ENCODE measurements at regions not wholly inside any gene's neighbourhood (a gene's known extent, or its start where the extent isn't known, plus 50 kb on each side); places are given as distances from the start of the nearest gene placed in this dataset.

DNA sequence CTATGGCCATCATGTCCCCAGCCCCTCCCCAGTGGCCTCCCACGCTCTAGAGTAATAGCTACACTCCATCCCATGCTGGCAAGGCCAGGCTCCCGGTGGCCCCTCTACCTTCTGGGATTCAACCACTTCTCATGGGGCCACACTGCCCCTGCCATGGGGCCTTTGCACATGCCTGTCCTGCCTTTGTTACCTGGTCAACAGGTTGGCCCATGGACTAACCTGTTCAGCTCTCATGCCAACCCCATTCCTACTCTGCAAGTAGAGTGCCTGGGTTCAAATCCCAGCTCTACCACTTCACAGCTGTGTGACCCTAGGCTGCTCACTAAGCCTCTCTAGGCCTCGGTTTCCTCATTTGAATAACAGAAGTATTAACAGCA lies 98.5 kb downstream of the RFLNA start:
- DNase-seq, result no peak

DNA sequence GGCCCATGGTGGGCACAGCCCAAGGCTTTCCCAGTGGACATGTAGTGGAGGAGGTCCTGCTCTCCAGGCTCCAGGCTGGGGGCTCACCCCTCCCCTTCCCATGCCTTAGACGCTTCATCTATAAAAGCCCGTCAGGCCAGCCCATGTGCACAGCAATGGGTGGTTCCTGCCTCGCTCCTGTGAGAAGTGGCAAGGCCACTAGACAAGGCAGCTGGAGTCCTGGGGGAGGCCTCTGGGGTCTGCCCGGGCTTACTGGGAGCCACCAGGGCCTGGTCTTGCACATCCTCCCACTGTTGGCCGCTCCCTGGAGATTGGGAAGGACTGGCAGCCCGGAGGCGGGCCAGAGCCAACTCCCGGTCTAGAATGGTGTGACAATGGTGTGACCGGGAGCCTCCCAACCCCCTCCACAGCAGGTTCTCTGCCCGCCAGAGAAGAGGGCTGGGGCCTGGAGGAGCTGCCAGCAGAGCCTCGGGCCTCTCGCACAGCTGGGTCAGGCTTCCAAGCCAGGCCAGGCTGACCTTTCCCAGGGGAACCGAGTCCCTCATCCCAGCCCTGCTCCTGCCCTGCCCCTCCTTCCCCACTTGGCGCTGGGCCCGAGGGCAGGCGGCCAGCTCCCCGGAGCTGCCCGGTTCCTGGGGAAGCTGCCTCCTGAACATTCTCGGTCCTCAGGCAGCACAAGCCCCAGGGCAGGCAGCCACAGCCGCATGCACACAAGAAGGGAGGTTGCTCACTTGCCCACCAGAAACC lies 97.9 kb downstream of the RFLNA start:
- DNase-seq, result no peak

GRCh38 chr12:124392271-124392666 lies 97.4 kb downstream of the RFLNA start:
- DNase-seq, result no peak

GRCh38 chr12:124391340-124392261 lies 96.7 kb downstream of the RFLNA start:
- DNase-seq, result peak; percentile 22

DNA sequence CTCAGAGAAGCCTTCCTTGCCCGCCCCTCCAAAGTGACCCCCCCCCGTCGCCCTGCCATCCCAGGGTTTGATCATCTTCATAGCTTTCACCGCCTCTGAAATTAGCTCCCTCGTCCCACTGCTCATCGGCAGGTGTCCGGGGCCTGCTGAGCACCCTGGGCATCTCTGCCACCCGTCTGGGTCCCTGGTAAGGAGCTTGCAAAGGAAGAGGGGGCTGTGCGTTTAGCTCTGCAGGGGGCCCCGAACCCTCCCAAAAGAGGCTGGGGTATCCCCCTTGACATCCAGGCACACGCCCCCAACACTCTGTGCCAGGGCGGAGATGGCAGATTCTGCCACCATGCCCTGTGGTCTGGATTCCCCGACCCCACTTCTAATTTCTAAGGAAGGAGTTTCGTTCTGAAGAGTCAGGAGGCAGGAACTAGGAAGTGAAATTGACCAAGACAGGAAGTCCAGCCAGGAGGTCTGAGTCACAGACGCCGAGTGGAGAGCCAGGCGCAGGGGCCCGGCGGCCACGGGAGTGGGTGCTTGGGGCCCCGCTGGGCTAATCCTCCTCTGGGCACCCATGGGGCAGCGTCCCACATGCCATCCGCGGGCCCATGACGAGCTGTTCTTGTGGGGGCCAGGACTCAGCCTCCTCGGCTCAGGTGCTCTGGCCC lies 95.7 kb downstream of the RFLNA start:
- DNase-seq, result no peak

- no peak for DNase-seq
Measured at GRCh38 chr12:124389725-124390441, 95.0 kb downstream of the RFLNA start.

DNA sequence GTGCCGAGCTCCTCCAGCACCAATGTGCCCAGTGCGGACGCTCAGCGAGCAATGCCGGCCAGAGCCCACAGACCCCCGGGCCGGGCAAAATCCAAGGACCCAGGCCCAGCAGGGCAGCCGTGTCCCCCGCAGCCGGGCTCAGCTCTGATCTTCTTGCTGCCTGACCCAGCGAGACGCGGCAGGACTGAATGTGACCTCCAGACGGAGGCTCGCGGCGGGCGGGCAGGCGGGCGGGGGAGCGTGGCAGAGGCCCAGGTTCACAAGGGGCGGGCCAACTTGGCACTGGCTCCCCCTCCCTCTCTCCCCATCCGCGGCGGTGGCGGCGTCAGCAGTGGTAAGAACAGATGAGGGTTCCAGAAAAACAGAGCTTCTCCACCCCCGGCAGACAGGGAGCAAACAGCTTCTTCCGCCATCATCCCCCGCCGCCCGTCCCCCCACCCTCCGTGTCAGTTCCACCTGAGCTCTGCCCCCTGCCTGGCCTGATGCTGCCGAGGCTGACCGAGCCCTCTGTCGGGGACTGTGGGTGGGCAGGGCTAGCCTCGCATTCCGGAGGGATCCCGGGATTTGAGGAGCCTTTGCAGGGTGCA lies 94.3 kb downstream of the RFLNA start:
- DNase-seq, result peak; percentile 61

- peak; percentile 33 for DNase-seq
Measured at GRCh38 chr12:124388679-124389137, 93.8 kb downstream of the RFLNA start.

DNA sequence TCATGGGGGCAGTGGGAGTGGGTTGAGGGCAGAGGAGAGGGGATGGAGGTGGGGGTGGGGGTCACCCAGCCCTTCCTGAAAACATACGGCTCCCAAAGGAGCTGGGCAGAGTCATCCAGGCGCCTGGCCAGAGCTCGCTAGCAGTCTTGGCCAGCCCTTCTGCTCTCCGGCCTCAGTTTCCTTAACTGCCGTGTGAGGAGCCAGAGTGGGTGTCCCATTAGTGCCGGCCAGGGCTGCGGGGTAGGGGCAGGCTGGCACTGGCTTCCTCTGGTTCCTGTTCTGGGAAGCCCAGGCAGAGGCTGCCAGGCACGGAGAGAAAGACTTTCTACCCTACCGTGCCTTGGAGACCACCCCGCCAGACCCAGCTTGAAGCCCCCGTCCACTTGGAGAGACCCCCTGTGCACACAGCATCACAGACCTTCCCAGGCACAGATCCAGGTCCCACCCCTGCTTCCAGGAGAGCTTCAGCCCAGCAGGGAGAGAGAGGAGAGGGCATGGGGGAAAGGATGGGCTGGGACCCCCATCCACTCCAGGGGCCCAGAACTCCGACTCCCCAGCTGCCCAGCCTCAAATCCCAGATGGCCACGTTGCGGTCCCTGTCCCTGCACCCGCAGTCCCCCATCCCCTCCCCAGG lies 93.3 kb downstream of the RFLNA start:
- no peak for DNase-seq

- no peak for DNase-seq
Measured at GRCh38 chr12:124387528-124387911, 92.6 kb downstream of the RFLNA start.

- DNase-seq, result no peak
Measured at GRCh38 chr12:124386661-124387527, 92.0 kb downstream of the RFLNA start.

- DNase-seq, result no peak
Measured at GRCh38 chr12:124386059-124386458, 91.2 kb downstream of the RFLNA start.

GRCh38 chr12:124385219-124385969 lies 90.5 kb downstream of the RFLNA start:
- DNase-seq, result no peak

- DNase-seq, result no peak
Measured at GRCh38 chr12:124384299-124384894, 89.5 kb downstream of the RFLNA start.

DNA sequence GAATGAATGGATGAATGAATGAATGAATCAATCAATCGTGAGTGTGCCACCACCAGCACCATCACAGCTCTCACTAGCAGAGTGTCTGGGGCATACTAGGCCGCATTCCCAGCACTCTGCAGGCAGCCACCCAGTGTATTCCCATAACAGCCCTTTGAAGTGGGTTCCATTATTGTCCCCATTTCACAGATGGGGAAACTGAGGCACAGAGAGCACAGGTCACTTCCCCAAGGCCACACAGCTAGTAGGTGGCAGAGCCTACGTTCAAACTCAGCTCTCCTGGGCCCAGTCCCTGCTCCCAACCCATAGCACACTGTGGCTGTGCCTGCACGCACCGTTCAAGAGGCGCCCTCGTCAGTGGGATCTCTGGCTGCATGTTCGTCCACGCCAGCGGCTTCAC lies 88.1 kb downstream of the RFLNA start:
- DNase-seq, result no peak

GRCh38 chr12:124381456-124382296 lies 86.8 kb downstream of the RFLNA start:
- DNase-seq, result no peak

DNA sequence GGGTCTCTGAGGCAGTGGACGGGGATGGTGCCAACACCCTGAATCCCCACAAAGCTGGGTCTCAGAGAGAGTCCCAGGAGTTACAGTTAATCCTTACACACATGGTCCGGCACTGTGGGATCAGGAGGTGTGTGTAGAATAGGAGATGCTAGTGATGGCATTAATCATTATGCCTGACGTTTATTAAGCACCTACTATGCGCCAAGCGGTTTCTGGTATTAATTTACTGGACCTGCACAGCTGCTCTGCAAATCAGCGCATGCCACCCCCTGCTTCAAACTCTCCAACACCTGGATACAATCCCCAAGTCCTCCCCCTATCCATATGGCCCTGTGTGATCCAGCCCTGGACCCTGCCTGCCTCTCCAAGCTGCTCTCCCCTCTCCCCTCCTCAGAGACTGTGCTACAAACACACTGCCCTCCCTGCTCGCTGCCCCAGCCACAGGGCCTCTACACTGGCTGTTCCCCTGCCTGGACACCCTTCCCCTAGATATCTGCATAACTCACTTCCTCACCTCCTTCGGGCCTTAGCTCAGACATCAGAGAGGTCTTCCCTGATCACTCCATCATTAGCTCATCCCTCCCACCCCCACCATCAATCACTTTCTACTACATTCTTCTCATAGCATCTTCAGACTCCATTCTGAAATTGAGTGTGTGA lies 86.0 kb downstream of the RFLNA start:
- no peak for DNase-seq

Measured in CD4-positive, alpha-beta T cell treated with Interleukin-21 for 1 hour (primary cell).